HUES6 (cell line): ENCODE measurements at regions not wholly inside any gene's neighbourhood (a gene's known extent, or its start where the extent isn't known, plus 50 kb on each side); places are given as distances from the start of the nearest gene placed in this dataset.

Source experiments
- H3K27ac ChIP-seq: 2 replicates; pipeline ENCODE4 v1.7.0; 2013; ENCODE audit warnings: low read depth, mild to moderate bottlenecking, low read length, inconsistent platforms
- H3K27me3 ChIP-seq: 2 replicates; pipeline ENCODE4 v1.6.1; 2013; ENCODE audit warnings: low read length; ENCODE audit not compliant: control insufficient read depth, insufficient read depth
- H3K36me3 ChIP-seq: 2 replicates; pipeline ENCODE4 v1.6.1; 2013; ENCODE audit warnings: low read length; ENCODE audit not compliant: control insufficient read depth, insufficient read depth
- H3K4me1 ChIP-seq: 2 replicates; pipeline ENCODE4 v1.6.1; 2013; ENCODE audit warnings: low read length; ENCODE audit not compliant: control insufficient read depth, insufficient read depth
- H3K4me3 ChIP-seq: 2 replicates; pipeline ENCODE4 v1.5.1; 2013; ENCODE audit warnings: low read depth, low read length
- H3K9ac ChIP-seq: one replicate; pipeline ENCODE4 v1.6.1; 2013; ENCODE audit warnings: mild to moderate bottlenecking, low read length
- H3K9me3 ChIP-seq: 2 replicates; pipeline ENCODE4 v1.6.1; 2013; ENCODE audit warnings: low read depth, low read length; ENCODE audit not compliant: control insufficient read depth, insufficient read depth

- H3K4me3 ChIP-seq, result no peak overlapping the region
- H3K9me3 ChIP-seq, result peaks cover 8% of the 10 kb centered on the region; the same call in 1 of the 2 replicates
- no peaks in the 10 kb centered on the region for H3K27me3 ChIP-seq
- no peaks in the 10 kb centered on the region for H3K36me3 ChIP-seq
- H3K9ac ChIP-seq, result no peak overlapping the region
- no peak overlapping the region for H3K27ac ChIP-seq
- no peaks in the 10 kb centered on the region for H3K4me1 ChIP-seq
Measured at GRCh38 chr6:169142538-169142844, 111.2 kb downstream of the THBS2 start.

GRCh38 chr6:169141671-169142537 lies 111.7 kb downstream of the THBS2 start:
- Histone ChIP-seq H3K9ac (no peak overlapping the region), H3K36me3 (no peaks in the 10 kb centered on the region), H3K27ac (no peak overlapping the region), H3K4me3 (no peak overlapping the region), H3K27me3 (no peaks in the 10 kb centered on the region), H3K4me1 (no peaks in the 10 kb centered on the region), H3K9me3 (peaks cover 5% of the 10 kb centered on the region; the same call in 1 of the 2 replicates)

- peaks cover 5% of the 10 kb centered on the region for H3K9me3 ChIP-seq
- no peak overlapping the region for H3K9ac ChIP-seq
- no peak overlapping the region for H3K4me3 ChIP-seq
- H3K27ac ChIP-seq, result no peak overlapping the region
- no peaks in the 10 kb centered on the region for H3K4me1 ChIP-seq
- H3K27me3 ChIP-seq, result no peaks in the 10 kb centered on the region
- H3K36me3 ChIP-seq, result no peaks in the 10 kb centered on the region
Measured at GRCh38 chr6:169140986-169141495, 112.6 kb downstream of the THBS2 start.

GRCh38 chr6:169139179-169139971 lies 114.3 kb downstream of the THBS2 start:
- Histone ChIP-seq H3K4me3 (no peak overlapping the region), H3K36me3 (no peaks in the 10 kb centered on the region), H3K27me3 (no peaks in the 10 kb centered on the region), H3K27ac (no peak overlapping the region), H3K9me3 (peaks cover 5% of the 10 kb centered on the region), H3K9ac (no peak overlapping the region), H3K4me1 (no peaks in the 10 kb centered on the region)

- Histone ChIP-seq H3K27ac (no peak overlapping the region), H3K4me1 (no peaks in the 10 kb centered on the region), H3K27me3 (no peaks in the 10 kb centered on the region), H3K9ac (no peak overlapping the region), H3K36me3 (no peaks in the 10 kb centered on the region), H3K9me3 (peaks cover 9% of the 10 kb centered on the region), H3K4me3 (no peak overlapping the region)
Measured at GRCh38 chr6:169132352-169132940, 121.2 kb downstream of the THBS2 start.

GRCh38 chr6:169131390-169131789 lies 122.3 kb downstream of the THBS2 start:
- Histone ChIP-seq H3K36me3 (no peaks in the 10 kb centered on the region), H3K4me1 (no peaks in the 10 kb centered on the region), H3K4me3 (no peak overlapping the region), H3K9me3 (peaks cover 9% of the 10 kb centered on the region), H3K27ac (no peak overlapping the region), H3K27me3 (no peaks in the 10 kb centered on the region), H3K9ac (no peak overlapping the region)

- no peak overlapping the region for H3K4me3 ChIP-seq
- H3K9ac ChIP-seq, result no peak overlapping the region
- H3K9me3 ChIP-seq, result peaks cover 9% of the 10 kb centered on the region; the same call in 1 of the 2 replicates
- H3K27me3 ChIP-seq, result no peaks in the 10 kb centered on the region
- no peaks in the 10 kb centered on the region for H3K4me1 ChIP-seq
- H3K36me3 ChIP-seq, result no peaks in the 10 kb centered on the region
- H3K27ac ChIP-seq, result no peak overlapping the region
Measured at GRCh38 chr6:169130113-169130512, 123.5 kb downstream of the THBS2 start.

GRCh38 chr6:169121013-169121412 lies 132.6 kb downstream of the THBS2 start:
- Histone ChIP-seq H3K4me1 (no peaks in the 10 kb centered on the region), H3K27me3 (no peaks in the 10 kb centered on the region), H3K36me3 (no peaks in the 10 kb centered on the region), H3K4me3 (no peak overlapping the region), H3K9ac (no peak overlapping the region), H3K27ac (no peak overlapping the region), H3K9me3 (peaks cover 26% of the 10 kb centered on the region)

- no peaks in the 10 kb centered on the region for H3K27me3 ChIP-seq
Measured at GRCh38 chr6:169119669-169120068, 134.0 kb downstream of the THBS2 start.

GRCh38 chr6:169118346-169118830 lies 135.3 kb downstream of the THBS2 start:
- no peak overlapping the region for H3K9ac ChIP-seq
- H3K27me3 ChIP-seq, result no peaks in the 10 kb centered on the region
- H3K4me3 ChIP-seq, result no peak overlapping the region
- no peaks in the 10 kb centered on the region for H3K36me3 ChIP-seq
- peaks cover 26% of the 10 kb centered on the region for H3K9me3 ChIP-seq
- H3K27ac ChIP-seq, result no peak overlapping the region
- H3K4me1 ChIP-seq, result no peaks in the 10 kb centered on the region

More at GRCh38 chr6:169119669-169120068, 134.0 kb downstream of the THBS2 start:
- Histone ChIP-seq H3K36me3 (no peaks in the 10 kb centered on the region), H3K4me3 (no peak overlapping the region), H3K4me1 (no peaks in the 10 kb centered on the region), H3K9me3 (peaks cover 26% of the 10 kb centered on the region), H3K27ac (no peak overlapping the region), H3K9ac (no peak overlapping the region)
